ENCODE measurements at regions not wholly inside any gene's neighbourhood (a gene's known extent, or its start where the extent isn't known, plus 50 kb on each side); places are given as distances from the start of the nearest gene placed in this dataset.

DNA sequence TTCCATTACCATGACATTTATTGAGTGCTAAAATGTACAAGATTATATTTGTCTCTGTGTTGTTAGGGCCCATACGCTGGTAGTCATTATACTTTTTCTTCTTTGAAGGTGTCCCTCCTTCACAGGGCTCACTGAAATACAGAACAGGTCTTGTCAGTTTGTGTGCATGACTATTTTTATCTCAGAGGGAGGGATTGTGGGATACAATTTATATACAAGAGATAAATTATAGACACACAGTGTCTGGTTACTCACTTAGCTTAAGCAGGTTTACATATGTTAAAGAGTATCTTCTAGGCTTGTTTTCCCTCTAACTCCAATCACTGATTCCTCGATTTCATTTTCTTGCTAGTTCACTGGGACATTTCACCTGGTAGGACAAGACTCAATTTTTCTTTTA, 143.3 kb upstream of the GUCY1A1 start:
- TF ChIP-seq, protein P1, sequence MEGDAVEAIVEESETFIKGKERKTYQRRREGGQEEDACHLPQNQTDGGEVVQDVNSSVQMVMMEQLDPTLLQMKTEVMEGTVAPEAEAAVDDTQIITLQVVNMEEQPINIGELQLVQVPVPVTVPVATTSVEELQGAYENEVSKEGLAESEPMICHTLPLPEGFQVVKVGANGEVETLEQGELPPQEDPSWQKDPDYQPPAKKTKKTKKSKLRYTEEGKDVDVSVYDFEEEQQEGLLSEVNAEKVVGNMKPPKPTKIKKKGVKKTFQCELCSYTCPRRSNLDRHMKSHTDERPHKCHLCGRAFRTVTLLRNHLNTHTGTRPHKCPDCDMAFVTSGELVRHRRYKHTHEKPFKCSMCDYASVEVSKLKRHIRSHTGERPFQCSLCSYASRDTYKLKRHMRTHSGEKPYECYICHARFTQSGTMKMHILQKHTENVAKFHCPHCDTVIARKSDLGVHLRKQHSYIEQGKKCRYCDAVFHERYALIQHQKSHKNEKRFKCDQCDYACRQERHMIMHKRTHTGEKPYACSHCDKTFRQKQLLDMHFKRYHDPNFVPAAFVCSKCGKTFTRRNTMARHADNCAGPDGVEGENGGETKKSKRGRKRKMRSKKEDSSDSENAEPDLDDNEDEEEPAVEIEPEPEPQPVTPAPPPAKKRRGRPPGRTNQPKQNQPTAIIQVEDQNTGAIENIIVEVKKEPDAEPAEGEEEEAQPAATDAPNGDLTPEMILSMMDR (IDR thresholded peaks at IDR 0.05; ENCODE audit: insufficient read depth, low read length, missing control alignments) = no peak
- no peak overlapping the region for H3K4me3 ChIP-seq (ENCODE audit: low read depth, low read length)
- ChIA-PET CTCF (no interaction called here), POLR2A (no interaction called here)
- DNase-seq (ENCODE audit: low read depth, low spot score) = no peak

DNA sequence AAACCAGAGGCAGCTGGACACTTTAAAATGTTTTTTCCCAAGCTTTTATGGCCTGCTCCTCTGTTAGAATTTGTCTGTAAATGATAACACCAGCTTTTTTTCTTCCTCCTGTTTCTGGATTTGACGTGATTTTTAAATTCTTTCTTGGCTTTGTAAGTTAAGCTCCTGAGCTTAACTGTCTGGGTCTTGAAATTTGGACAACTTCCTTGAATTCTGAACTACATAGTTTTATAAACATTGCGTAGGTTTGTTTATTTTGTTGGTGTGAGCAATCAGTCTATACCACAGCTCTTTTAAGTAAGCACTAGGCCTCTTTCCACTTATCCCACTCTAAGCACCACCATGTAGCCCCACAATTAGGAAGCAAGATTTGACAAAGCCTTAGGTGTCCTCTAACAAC, 144.4 kb upstream of the GUCY1A1 start:
- H3K4me3 ChIP-seq (ENCODE audit: low read depth, low read length) = no peak overlapping the region
- TF ChIP-seq, protein P1 (IDR thresholded peaks at IDR 0.05; ENCODE audit: insufficient read depth, low read length, missing control alignments) = no peak
- POLR2A ChIA-PET = no interaction called here
- CTCF ChIA-PET = no interaction called here
- DNase-seq (ENCODE audit: low read depth, low spot score) = no peak

DNA sequence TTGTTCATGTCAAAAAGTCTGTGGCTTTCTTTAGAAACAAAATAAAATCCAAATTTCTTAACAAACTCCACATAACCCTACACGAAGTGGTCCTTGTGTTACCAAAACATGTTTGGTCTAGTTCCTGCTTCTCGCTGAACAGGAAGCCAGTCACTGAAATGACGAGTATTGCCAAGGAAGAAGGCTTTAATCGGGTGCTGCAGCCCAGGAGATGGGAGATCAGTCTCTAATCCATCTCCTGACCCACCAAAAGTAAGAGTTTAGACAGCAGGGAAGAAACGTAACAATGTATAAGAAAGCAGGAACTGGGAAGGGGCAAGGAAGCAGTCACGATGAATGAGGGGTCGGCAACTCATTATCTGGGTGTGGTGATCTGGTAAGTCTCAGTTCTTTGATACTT, 144.6 kb upstream of the MAP9 start:
- CTCF ChIA-PET = no interaction called here
- POLR2A ChIA-PET = no interaction called here

DNA sequence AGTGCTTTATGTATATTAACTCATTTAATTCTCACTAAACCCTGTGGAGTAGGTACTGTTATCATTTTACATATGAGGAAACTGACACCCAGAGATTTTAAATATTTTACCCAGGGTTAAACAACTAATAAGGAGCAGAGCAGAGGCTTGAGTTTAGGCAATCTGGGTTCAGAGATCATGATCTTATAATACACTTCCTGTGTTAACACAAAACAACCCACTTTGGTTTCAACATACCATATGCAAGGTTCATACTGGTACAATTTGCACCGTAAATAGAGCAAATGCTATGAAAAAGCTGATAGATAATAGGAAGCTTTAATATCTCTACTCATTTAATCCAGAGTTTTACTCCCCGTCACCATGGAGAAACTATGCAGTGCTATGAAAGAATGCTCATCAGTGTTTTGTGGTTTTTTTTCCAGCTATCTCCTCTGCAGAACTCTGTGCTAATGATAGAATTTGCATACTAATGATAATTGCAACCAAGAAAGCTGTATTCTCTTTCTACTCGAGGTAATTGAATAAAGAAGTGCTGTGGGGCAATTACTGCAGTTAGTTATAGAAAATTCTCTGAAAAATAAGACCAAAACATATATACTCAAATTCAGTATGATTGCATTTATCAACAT, 138.8 kb upstream of the MAP9 start:
- no peak for DNase-seq (ENCODE audit: low read depth, low spot score)
- no peak overlapping the region for H3K4me3 ChIP-seq (ENCODE audit: low read depth, low read length)
- CTCF ChIA-PET = no interaction called here
- POLR2A ChIA-PET = no interaction called here
- TF ChIP-seq, protein P1 (IDR thresholded peaks at IDR 0.05; ENCODE audit: insufficient read depth, low read length, missing control alignments) = no peak

More for the DNA sequence above, 144.6 kb upstream of the MAP9 start:
- TF ChIP-seq, protein P1 (IDR thresholded peaks at IDR 0.05; ENCODE audit: insufficient read depth, low read length, missing control alignments) = no peak
- no peak for DNase-seq (ENCODE audit: low read depth, low spot score)
- H3K4me3 ChIP-seq (ENCODE audit: low read depth, low read length) = no peak overlapping the region

DNA sequence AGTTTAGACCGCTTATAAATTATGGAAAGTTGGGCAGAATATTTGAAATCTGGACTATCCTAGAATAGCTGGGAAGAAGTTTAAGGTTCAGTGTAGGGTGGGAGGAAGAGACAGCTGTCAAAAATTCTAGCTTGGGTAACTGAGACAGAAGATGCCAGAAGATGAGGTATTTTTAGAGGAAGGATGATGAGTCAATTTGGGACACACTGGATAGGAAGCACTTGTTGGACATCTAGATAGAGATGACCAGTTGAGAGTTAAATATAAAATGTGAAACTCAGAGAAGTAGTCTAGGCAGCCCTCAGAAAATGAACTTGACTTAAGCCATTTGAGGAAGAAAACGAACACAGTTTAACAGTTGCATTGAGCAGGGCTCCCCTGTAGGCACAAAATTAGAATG, 137.9 kb upstream of the MAP9 start:
- no peak for DNase-seq (ENCODE audit: low read depth, low spot score)
- TF ChIP-seq, protein P1 (IDR thresholded peaks at IDR 0.05; ENCODE audit: insufficient read depth, low read length, missing control alignments) = no peak
- no peak overlapping the region for H3K4me3 ChIP-seq (ENCODE audit: low read depth, low read length)
- POLR2A ChIA-PET = no interaction called here
- CTCF ChIA-PET = no interaction called here

DNA sequence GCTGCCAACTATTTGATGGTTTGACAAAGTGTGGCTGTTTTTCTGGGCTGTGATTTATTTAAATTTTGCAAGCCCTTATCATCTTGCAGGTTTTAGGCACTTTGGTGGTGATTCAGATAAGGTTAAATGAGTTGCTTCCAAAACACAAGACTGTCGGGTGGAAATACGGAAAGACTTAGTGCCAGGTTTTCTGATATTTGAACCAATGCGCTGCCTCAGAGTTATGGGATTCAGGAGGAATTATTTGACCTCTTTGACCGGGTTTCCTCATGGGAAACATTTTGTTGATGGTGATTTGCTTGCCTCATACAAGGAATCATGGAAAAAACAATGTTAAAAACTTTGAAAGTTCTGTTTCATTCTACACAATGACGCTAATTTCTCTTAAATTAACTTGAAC, 136.1 kb upstream of the MAP9 start:
- no peak overlapping the region for H3K4me3 ChIP-seq (ENCODE audit: low read depth, low read length)
- POLR2A ChIA-PET = no interaction called here
- CTCF ChIA-PET = no interaction called here
- TF ChIP-seq, protein P1 (IDR thresholded peaks at IDR 0.05; ENCODE audit: insufficient read depth, low read length, missing control alignments) = no peak
- DNase-seq (ENCODE audit: low read depth, low spot score) = no peak
